ENCODE measurements at regions not wholly inside any gene's neighbourhood (a gene's known extent, or its start where the extent isn't known, plus 50 kb on each side); places are given as distances from the start of the nearest gene placed in this dataset.

GRCh38 chr10:132996603-132997343, 54.4 kb upstream of the CFAP46 start:
- no peak overlapping the region for H3K4ac ChIP-seq (ENCODE audit: low read depth, low read length)
- H3K23me2 ChIP-seq (ENCODE audit: insufficient read length, low read depth, low read length, poor library complexity, severe bottlenecking): no peaks in the 10 kb centered on the region
- H3K4me1 Mint-ChIP-seq: peaks cover 0 to 2% of the 10 kb centered on the region in 2 experiments; a peak in 2 of 4 replicates
- no peak overlapping the region for H3K18ac ChIP-seq (ENCODE audit: insufficient read length, low read depth, low read length)
- H3K4me1 ChIP-seq (ENCODE audit: insufficient read depth, low read length): no peaks in the 10 kb centered on the region
- no peak overlapping the region for H2BK12ac ChIP-seq (ENCODE audit: insufficient read length, low read depth, low read length)
- H2BK15ac ChIP-seq (ENCODE audit: low read depth, low read length): no peak overlapping the region
- DNase-seq: no peak
- H2AFZ ChIP-seq (ENCODE audit: low read length): no peak overlapping the region
- H3K79me1 ChIP-seq (ENCODE audit: insufficient read depth, low read depth, low read length, poor library complexity, severe bottlenecking): no peaks in the 10 kb centered on the region
- no peaks in the 10 kb centered on the region for H3K36me3 Mint-ChIP-seq (ENCODE audit: insufficient read depth in 1 of 3, low read depth in 3 of 3)
- H3K4me3 Mint-ChIP-seq: no peak overlapping the region
- H2BK5ac ChIP-seq (ENCODE audit: insufficient read length, low read length): no peak overlapping the region
- H3K56ac ChIP-seq (ENCODE audit: insufficient read length, low read depth, low read length): no peak overlapping the region
- peaks cover 0 to 2% of the 10 kb centered on the region in 2 experiments; a peak in 2 of 5 replicates for H3K9me3 Mint-ChIP-seq
- H2AK5ac ChIP-seq (ENCODE audit: insufficient read length, low read length): no peak overlapping the region
- H3K27ac ChIP-seq (ENCODE audit: insufficient read length, low read depth, low read length): no peak overlapping the region
- no peak overlapping the region for H3T11ph ChIP-seq (ENCODE audit: low read length)
- no peak overlapping the region for H3K4me2 ChIP-seq (ENCODE audit: insufficient read depth, insufficient read length, low read length)
- H2BK20ac ChIP-seq (ENCODE audit: low read depth, low read length, poor library complexity, severe bottlenecking): no peak overlapping the region
- TF ChIP-seq CTCF (conservative IDR thresholded peaks at IDR 0.05): no peak
- H4K8ac ChIP-seq (replicated peaks; ENCODE audit: insufficient read length, low read depth, low read length): no peak overlapping the region
- H4K5ac ChIP-seq (ENCODE audit: insufficient read length, low read depth, low read length): no peak overlapping the region
- no peaks in the 10 kb centered on the region for H3K27me3 ChIP-seq (ENCODE audit: insufficient read depth, low read length)
- H2BK120ac ChIP-seq (ENCODE audit: low read depth, low read length, poor library complexity, severe bottlenecking): no peak overlapping the region
- H4K91ac ChIP-seq (ENCODE audit: insufficient read length, low read depth, low read length): no peak overlapping the region
- H3K9me3 ChIP-seq (ENCODE audit: control insufficient read depth, low read depth, low read length): no peaks in the 10 kb centered on the region
- peak overlapping the region in 1 of 3 experiments; percentile 87; a peak in 1 of 7 replicates for H3K27ac Mint-ChIP-seq
- no peaks in the 10 kb centered on the region for H3K27me3 Mint-ChIP-seq (ENCODE audit: low read depth)
- no peak overlapping the region for H3K14ac ChIP-seq (ENCODE audit: insufficient read depth, low read length)
- no CpG with 5 or more reads among the region's 27 CpGs for WGBS (ENCODE audit: extremely low coverage, insufficient read length, low lambda C conversion rate)
- H3K23ac ChIP-seq (ENCODE audit: insufficient read length, low read depth, low read length): no peak overlapping the region
- no peak overlapping the region for H3K9ac ChIP-seq (ENCODE audit: extremely low read depth, insufficient read length, low read length)
- no peaks in the 10 kb centered on the region for H4K20me1 ChIP-seq (ENCODE audit: control insufficient read depth, insufficient read depth, insufficient read length)
- no peaks in the 10 kb centered on the region for H3K79me2 ChIP-seq (ENCODE audit: insufficient read depth, low read length)

Measured in H9 (cell line).